ENCODE measurements at regions not wholly inside any gene's neighbourhood (a gene's known extent, or its start where the extent isn't known, plus 50 kb on each side); places are given as distances from the start of the nearest gene placed in this dataset.

GRCh38 chr14:87712396-87713090 lies 280.4 kb downstream of the GALC start:
- DNase-seq: no peak

- DNase-seq: no peak
These were observed 287.5 kb downstream of the GALC start for GRCh38 chr14:87705439-87705896.

DNA sequence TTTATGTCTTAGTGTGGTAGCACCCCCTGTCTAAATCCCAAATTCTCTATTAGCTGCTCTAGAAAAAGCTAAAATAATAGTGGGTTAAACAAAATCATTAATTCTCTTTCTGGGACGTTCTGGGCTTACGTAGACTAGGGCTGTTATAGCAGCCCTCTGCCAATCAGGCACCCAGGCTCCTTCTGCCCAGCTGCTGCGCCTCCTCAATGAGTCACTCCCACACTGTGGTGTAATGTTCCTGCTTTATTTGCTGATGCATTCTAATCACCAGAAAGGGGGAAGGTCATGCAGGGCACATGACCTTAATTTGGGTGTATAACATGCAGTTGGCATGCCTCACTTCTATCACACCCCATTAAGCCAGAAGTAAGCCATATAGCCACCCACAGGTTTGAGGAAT lies 294.5 kb downstream of the GALC start:
- DNase-seq: no peak

DNA sequence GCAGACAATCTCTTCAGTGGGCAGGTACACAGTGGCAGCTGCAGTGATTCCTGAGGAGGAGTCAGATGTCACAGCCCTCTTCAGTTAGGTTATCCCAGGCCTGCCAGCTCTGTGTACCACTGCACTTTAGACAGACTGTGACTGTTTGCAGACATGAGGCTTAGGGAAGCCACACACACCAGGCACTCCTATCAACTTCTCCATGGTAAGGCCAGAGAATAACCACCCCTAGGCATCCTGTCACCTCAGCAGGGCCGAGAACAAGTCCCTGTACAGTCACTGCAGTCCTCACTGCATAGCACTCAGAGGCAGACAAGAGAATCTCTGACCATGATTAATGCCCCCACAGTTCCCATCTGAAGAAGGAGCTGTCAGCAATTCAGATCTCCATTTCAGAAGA lies 296.5 kb downstream of the GALC start:
- DNase-seq: no peak

DNA sequence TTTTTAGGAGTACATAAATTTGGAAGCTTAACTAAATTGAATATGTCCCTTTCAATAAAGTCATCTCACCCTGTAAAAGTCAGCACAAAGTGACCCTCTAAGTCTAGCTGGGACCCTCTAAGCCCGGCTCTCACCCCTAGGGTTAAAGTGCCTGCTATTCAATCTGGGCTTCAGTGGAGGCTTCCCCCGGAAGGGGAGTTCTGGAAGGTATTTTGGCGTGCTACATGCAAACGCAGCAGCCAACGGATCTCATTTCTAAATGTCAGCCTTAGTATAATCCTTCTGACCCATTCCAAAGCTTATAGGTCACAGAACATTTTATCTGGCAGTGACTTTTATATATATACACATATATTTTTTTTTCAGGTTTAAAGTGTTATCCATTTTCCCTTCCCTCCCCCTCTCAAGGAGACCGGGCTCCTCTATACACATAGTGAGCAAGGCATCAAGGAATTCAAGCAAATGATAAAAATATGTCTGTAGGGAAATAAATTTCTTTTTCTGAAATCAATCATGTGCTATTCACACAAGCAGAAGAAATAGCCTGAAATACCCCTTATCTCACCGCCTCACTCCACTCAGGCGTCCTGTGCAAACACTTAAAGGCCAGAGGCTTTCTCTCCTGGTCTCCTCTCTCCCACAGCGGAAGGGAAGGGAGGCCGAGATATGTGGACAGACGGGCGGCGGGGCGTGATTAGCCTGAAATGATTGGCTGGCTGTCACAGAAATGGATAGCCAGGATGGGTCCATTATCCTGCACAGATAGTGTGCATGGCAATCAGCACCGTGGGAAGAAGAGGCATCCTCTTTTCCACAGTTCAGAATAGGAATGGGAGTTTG lies 301.7 kb downstream of the GALC start:
- no peak for DNase-seq

DNA sequence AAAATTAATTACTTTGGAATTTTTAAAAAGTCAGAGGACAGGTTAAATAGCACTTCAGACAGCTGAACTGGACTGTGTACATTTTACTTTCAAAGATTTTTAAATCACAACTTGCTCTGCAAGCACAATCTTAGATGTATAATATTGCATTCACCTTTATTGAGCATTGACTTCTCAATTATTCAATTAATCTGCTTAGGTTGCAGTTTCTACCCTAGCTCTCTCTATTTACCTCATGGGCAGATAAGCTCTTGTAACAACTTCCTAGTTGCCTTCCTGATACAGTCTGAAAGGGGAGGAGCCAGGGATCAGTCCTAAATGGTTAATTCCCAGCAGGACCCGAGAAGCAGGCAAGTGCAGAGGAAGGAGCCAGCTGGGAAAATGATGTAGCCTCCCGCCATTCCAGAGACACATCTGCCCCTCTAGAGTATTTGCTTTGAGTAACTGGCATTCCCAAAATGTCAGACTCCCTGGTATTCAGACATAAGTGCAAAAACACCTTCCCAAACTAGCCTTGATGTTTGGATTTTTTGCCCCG lies 302.8 kb downstream of the GALC start:
- no peak for DNase-seq

DNA sequence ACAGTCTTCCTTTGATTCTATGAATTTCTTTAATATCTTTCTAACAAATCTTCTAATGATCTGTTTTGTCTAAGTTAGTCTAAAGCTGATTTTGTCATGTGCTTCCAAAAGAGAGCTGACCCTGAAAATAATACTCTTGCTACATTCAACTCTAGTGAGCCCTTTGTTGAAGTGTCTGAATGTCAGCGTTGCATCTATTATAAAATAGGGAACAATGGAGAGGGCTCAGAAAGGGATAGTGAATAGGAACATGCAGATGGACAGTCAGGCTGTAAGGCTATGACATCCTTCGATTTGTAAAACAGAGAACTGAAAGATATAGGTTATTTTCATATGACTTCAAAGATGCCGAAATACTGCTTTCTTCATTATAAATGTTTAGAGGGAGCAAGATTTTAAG lies 304.5 kb downstream of the GALC start:
- no peak for DNase-seq

DNA sequence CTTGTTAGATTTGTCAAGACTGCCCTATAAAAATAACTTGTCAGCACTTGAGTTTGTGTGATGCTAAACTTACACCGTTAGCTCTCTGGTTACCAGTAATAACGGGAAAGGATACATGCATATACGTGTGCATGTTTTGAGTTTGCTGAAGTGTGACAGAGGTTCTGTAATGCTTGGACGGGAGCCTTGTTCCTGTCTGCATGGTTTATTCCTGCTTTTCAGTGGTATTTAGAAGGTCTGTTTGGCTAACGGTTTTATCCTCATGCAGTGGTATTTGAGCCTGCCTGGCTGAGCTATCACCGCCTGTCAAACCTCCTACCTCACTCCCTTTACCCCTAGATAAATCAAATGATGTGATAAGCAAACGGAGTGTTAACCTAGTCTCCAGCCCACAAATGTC lies 305.6 kb downstream of the GALC start:
- no peak for DNase-seq

DNA sequence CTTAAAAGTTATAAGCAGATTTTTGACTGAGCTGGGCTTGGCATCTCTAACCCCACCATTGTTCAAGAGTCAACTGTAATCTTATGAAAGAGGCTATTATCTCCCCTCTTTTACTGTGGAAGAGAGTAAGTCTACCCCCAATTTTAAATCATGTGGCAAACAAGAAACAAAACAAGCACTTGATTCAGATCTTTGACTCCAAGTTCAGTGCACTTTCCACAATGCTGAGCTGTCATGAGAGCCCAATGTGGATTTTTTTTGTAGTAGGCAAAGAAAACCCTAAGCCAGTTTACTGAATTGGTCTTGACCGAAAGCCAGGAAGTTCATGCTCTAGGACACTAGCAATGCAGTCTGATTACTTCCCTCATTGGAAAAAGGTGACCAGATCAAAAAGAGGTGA lies 306.2 kb downstream of the GALC start:
- no peak for DNase-seq

DNA sequence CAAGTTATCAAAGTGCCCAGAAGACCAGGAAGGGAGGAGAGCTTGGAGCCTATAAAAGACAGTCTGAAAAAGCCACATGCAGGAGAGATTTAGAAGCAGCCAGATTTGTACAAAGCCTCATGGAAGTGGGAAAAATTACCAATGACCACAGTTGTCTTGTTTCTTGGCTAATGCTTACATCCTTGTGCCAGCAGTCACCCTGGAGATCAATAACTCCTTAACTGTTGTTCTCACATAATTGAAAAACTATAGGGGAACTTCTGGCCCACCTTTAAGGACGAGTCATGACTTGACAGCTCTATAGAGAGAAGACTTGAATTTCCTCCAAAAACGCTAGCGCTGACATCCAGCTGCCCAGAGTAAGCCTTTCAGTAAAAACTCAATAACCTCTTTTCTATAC lies 313.1 kb downstream of the GALC start:
- DNase-seq: no peak

GRCh38 chr14:87678624-87679023 lies 314.4 kb downstream of the GALC start:
- DNase-seq: no peak

- no peak for DNase-seq
These were observed 316.1 kb downstream of the GALC start for GRCh38 chr14:87676814-87677437.

- DNase-seq: no peak
These were observed 325.3 kb downstream of the GALC start for GRCh38 chr14:87667659-87668058.

GRCh38 chr14:87656315-87656714 lies 336.7 kb downstream of the GALC start:
- no peak for DNase-seq

DNA sequence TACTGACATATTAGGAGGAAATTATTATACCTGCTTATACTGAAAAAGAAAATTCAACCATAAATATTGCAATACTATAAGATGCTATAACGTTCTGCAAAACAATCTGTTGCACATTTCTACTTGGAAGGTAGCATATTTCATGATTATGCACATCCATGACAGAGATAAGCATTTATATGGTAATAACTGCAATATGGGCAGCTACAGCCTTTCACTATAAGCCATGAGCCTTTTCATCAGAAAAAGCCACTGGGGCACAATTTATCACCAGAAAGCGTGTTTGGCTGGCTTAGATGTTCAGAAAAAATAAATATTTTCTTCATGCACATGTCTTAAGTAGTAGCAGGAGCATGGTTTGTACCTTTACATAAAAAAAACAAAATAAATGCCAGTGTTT lies 340.7 kb downstream of the GALC start:
- DNase-seq: no peak

- DNase-seq: no peak
These were observed 348.3 kb downstream of the GALC start for GRCh38 chr14:87644689-87645088.

DNA sequence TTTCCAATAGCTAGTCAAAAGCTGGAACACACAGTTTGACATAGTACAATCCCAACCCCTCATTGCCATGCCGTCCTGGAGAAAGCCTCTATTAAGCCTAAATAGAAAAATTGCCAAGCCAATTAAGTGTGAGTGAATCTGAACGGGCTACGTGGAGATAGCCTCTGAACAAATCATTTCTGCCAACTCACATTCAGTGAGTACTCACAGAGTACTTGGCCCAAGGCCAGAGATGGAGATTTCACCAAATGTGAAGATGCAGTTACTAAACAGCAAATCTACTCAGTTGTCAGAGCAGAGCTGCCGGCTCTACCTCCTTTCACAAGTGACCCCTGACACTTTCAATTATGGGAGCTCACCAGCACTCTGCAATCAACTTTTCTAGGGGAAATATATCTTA lies 350.0 kb downstream of the GALC start:
- DNase-seq: no peak

DNA sequence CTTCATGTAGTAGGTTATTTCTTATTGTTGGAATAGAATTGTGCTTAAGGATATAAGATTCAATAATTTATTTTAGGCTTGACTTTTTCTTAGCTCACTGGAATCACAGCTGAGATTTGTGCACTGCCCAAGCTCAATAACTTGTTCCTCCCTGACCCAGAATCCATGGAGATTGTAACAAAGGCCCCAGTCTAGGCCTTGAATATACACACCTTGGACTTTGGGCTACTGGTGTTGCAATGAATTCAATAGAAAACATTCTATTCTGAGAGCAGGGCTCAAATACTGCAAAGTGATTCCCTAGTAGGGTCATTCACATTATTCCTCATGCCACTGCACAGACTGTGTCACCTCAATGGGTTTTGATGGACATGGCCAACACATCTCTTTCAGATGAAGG lies 352.4 kb downstream of the GALC start:
- no peak for DNase-seq

DNA sequence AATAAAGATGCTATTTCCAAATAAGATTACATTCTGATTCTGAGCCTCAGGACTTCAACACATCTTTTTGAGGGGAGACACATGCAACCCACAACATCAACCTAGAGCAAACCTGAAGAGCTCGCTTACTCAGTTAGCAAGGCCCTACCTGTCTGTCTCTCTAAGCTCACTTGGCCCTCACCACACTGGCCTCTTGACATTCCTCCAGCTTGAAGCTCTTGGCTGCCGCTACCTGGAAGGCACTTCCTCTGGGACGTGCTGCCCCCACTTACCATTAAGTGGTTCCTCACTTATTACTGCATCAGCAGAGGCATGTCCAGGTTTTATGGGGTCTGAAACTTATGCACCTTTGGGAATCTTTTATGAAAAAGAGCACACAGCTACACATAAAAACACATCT lies 354.8 kb downstream of the GALC start:
- DNase-seq: no peak

DNA sequence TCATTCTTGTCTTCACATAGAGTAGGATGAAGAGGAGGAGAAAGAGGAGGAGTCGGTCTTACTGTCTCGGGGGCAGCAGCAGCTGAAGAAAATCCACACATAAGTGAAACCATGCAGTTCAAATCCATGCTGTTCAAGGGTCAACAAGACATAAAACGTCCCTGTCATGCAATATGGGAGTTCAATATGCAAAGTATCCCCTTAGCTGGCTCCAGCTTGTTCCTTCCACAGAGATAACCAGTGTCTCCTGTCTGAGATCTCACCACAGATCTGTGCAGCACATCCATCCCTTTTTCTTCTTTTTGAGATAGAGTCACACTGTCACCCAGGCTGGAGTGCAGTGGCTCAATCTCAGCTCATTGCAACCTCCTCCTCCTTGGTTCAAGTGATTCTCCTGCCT lies 357.5 kb downstream of the GALC start:
- no peak for DNase-seq

- no peak for DNase-seq
These were observed 360.2 kb downstream of the GALC start for GRCh38 chr14:87632796-87633195.

DNA sequence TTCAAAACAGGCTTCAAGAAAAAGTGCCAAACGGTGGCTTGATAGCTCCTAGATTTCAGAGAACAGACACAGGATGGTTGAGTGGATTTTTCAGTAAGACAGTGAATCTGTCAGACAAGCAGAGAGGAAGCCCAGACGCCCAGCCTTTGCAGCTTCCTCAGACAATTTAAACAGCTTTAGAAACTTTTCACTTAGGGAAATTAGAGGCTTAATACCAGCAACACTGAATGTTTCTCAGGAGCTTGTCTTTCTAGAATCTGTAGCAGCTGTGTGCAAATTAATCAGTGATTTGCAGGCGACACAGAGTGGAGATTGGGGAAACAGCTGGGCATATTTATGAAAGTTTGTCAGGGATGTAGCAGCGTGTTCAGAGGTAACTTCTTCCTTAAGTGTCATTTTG lies 362.1 kb downstream of the GALC start:
- DNase-seq: no peak

DNA sequence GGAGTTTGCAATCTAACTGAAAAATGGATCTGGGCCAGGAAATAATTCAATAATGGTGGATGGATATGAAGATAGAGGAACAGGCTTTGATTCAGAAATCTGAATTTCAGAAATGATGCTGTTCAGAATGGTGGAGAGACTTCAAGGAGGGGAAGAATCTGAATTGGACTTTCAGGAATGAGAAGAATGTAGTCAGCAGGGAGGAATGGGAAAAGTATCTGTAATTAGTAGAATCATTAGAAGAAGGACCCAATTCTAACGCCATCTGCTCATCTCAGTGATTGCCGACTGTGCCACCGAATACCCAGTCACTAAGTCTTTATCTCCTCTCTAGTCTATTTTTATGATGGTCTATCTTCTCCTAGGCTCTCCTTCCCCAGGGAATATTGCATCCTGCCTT lies 363.2 kb downstream of the GALC start:
- DNase-seq: no peak

GRCh38 chr14:87628780-87629179 lies 364.2 kb downstream of the GALC start:
- no peak for DNase-seq
